ENCODE measurements at regions not wholly inside any gene's neighbourhood (a gene's known extent, or its start where the extent isn't known, plus 50 kb on each side); places are given as distances from the start of the nearest gene placed in this dataset.

GRCh38 chr18:37930640-37931039 lies 365.0 kb upstream of the CELF4 start:
- H3K9me3 Mint-ChIP-seq (ENCODE audit: unreplicated experiment): peaks cover 2% of the 10 kb centered on the region
- no peak overlapping the region for H2AFZ ChIP-seq (ENCODE audit: low read depth, low read length)
- no peaks in the 10 kb centered on the region for H3K36me3 ChIP-seq (ENCODE audit: insufficient read depth, low read length)
- no peaks in the 10 kb centered on the region for H3K4me1 Mint-ChIP-seq (ENCODE audit: low read depth, unreplicated experiment)
- no peaks in the 10 kb centered on the region for H3K27me3 Mint-ChIP-seq (ENCODE audit: low read depth, unreplicated experiment)
- no peaks in the 10 kb centered on the region for H3K27me3 ChIP-seq (ENCODE audit: insufficient read depth, low read length)
- no peak overlapping the region for H3K4me3 Mint-ChIP-seq (ENCODE audit: unreplicated experiment)
- no peaks in the 10 kb centered on the region for H3K4me1 ChIP-seq (ENCODE audit: insufficient read depth, low read length)
- no peaks in the 10 kb centered on the region for H4K20me1 ChIP-seq (ENCODE audit: insufficient read depth, low read length)
- no peak overlapping the region for H3K27ac ChIP-seq (ENCODE audit: low read depth, low read length)
- no peaks in the 10 kb centered on the region for H3K79me2 ChIP-seq (ENCODE audit: insufficient read depth, low read length)
- H3K9ac ChIP-seq (ENCODE audit: low read length): no peak overlapping the region
- DNase-seq (ENCODE audit: low read depth) (no peak), FAIRE-seq (no peak)
- H3K4me2 ChIP-seq (ENCODE audit: low read length): no peak overlapping the region
- no peaks in the 10 kb centered on the region for H3K36me3 Mint-ChIP-seq (ENCODE audit: low read depth, unreplicated experiment)
- H3K4me3 ChIP-seq (ENCODE audit: insufficient read depth, low read depth, low read length): no peak overlapping the region
- no peak for TF ChIP-seq EZH2 (IDR thresholded peaks at IDR 0.05; ENCODE audit: insufficient read depth, low read length)
- TF ChIP-seq, protein P1, sequence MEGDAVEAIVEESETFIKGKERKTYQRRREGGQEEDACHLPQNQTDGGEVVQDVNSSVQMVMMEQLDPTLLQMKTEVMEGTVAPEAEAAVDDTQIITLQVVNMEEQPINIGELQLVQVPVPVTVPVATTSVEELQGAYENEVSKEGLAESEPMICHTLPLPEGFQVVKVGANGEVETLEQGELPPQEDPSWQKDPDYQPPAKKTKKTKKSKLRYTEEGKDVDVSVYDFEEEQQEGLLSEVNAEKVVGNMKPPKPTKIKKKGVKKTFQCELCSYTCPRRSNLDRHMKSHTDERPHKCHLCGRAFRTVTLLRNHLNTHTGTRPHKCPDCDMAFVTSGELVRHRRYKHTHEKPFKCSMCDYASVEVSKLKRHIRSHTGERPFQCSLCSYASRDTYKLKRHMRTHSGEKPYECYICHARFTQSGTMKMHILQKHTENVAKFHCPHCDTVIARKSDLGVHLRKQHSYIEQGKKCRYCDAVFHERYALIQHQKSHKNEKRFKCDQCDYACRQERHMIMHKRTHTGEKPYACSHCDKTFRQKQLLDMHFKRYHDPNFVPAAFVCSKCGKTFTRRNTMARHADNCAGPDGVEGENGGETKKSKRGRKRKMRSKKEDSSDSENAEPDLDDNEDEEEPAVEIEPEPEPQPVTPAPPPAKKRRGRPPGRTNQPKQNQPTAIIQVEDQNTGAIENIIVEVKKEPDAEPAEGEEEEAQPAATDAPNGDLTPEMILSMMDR (IDR thresholded peaks at IDR 0.05; ENCODE audit: insufficient read depth, low read depth, low read length): no peak
- H3K27ac Mint-ChIP-seq (ENCODE audit: unreplicated experiment): no peak overlapping the region
- H3K9me3 ChIP-seq (ENCODE audit: insufficient read depth, low read depth, low read length): peaks cover 3% of the 10 kb centered on the region

- no peaks in the 10 kb centered on the region for H4K20me1 ChIP-seq (ENCODE audit: insufficient read depth, low read length)
- H3K9me3 ChIP-seq (ENCODE audit: insufficient read depth, low read depth, low read length): no peaks in the 10 kb centered on the region
- no peaks in the 10 kb centered on the region for H3K36me3 ChIP-seq (ENCODE audit: insufficient read depth, low read length)
- DNase-seq (ENCODE audit: low read depth) (no peak), FAIRE-seq (no peak)
- no peak overlapping the region for H3K27ac ChIP-seq (ENCODE audit: low read depth, low read length)
- no peaks in the 10 kb centered on the region for H3K4me1 ChIP-seq (ENCODE audit: insufficient read depth, low read length)
- no peak overlapping the region for H3K4me3 Mint-ChIP-seq (ENCODE audit: unreplicated experiment)
- no peak overlapping the region for H3K4me2 ChIP-seq (ENCODE audit: low read length)
- no peaks in the 10 kb centered on the region for H3K9me3 Mint-ChIP-seq (ENCODE audit: unreplicated experiment)
- no peaks in the 10 kb centered on the region for H3K27me3 ChIP-seq (ENCODE audit: insufficient read depth, low read length)
- H3K9ac ChIP-seq (ENCODE audit: low read length): no peak overlapping the region
- no peaks in the 10 kb centered on the region for H3K4me1 Mint-ChIP-seq (ENCODE audit: low read depth, unreplicated experiment)
- peaks cover 2% of the 10 kb centered on the region for H3K27me3 Mint-ChIP-seq (ENCODE audit: low read depth, unreplicated experiment)
- H3K4me3 ChIP-seq (ENCODE audit: insufficient read depth, low read depth, low read length): no peak overlapping the region
- H3K27ac Mint-ChIP-seq (ENCODE audit: unreplicated experiment): no peak overlapping the region
- H2AFZ ChIP-seq (ENCODE audit: low read depth, low read length): no peak overlapping the region
- H3K36me3 Mint-ChIP-seq (ENCODE audit: low read depth, unreplicated experiment): no peaks in the 10 kb centered on the region
- no peaks in the 10 kb centered on the region for H3K79me2 ChIP-seq (ENCODE audit: insufficient read depth, low read length)
- no peak for TF ChIP-seq EZH2 (IDR thresholded peaks at IDR 0.05; ENCODE audit: insufficient read depth, low read length)
- TF ChIP-seq, protein P1 (IDR thresholded peaks at IDR 0.05; ENCODE audit: insufficient read depth, low read depth, low read length): no peak
Observed at GRCh38 chr18:37922162-37922561, 356.6 kb upstream of the CELF4 start.

- H3K36me3 Mint-ChIP-seq (ENCODE audit: low read depth, unreplicated experiment): no peaks in the 10 kb centered on the region
- H3K4me3 Mint-ChIP-seq (ENCODE audit: unreplicated experiment): no peak overlapping the region
- no peaks in the 10 kb centered on the region for H3K9me3 Mint-ChIP-seq (ENCODE audit: unreplicated experiment)
- no peak overlapping the region for H3K27ac Mint-ChIP-seq (ENCODE audit: unreplicated experiment)
- no peak overlapping the region for H3K4me3 ChIP-seq (ENCODE audit: insufficient read depth, low read depth, low read length)
- H3K79me2 ChIP-seq (ENCODE audit: insufficient read depth, low read length): no peaks in the 10 kb centered on the region
- no peaks in the 10 kb centered on the region for H3K9me3 ChIP-seq (ENCODE audit: insufficient read depth, low read depth, low read length)
- peaks cover 2% of the 10 kb centered on the region for H3K27me3 Mint-ChIP-seq (ENCODE audit: low read depth, unreplicated experiment)
- no peak overlapping the region for H3K27ac ChIP-seq (ENCODE audit: low read depth, low read length)
- no peaks in the 10 kb centered on the region for H3K27me3 ChIP-seq (ENCODE audit: insufficient read depth, low read length)
- H3K9ac ChIP-seq (ENCODE audit: low read length): no peak overlapping the region
- H3K4me1 ChIP-seq (ENCODE audit: insufficient read depth, low read length): no peaks in the 10 kb centered on the region
- no peak overlapping the region for H3K4me2 ChIP-seq (ENCODE audit: low read length)
- DNase-seq (ENCODE audit: low read depth) (no peak), FAIRE-seq (no peak)
- no peaks in the 10 kb centered on the region for H3K36me3 ChIP-seq (ENCODE audit: insufficient read depth, low read length)
- no peak overlapping the region for H2AFZ ChIP-seq (ENCODE audit: low read depth, low read length)
- no peaks in the 10 kb centered on the region for H4K20me1 ChIP-seq (ENCODE audit: insufficient read depth, low read length)
- no peak for TF ChIP-seq EZH2 (IDR thresholded peaks at IDR 0.05; ENCODE audit: insufficient read depth, low read length)
- TF ChIP-seq, protein P1 (IDR thresholded peaks at IDR 0.05; ENCODE audit: insufficient read depth, low read depth, low read length): no peak
- H3K4me1 Mint-ChIP-seq (ENCODE audit: low read depth, unreplicated experiment): no peaks in the 10 kb centered on the region
Observed at GRCh38 chr18:37920865-37921264, 355.3 kb upstream of the CELF4 start.
